ENCODE measurements at regions not wholly inside any gene's neighbourhood (a gene's known extent, or its start where the extent isn't known, plus 50 kb on each side); places are given as distances from the start of the nearest gene placed in this dataset.

DNA sequence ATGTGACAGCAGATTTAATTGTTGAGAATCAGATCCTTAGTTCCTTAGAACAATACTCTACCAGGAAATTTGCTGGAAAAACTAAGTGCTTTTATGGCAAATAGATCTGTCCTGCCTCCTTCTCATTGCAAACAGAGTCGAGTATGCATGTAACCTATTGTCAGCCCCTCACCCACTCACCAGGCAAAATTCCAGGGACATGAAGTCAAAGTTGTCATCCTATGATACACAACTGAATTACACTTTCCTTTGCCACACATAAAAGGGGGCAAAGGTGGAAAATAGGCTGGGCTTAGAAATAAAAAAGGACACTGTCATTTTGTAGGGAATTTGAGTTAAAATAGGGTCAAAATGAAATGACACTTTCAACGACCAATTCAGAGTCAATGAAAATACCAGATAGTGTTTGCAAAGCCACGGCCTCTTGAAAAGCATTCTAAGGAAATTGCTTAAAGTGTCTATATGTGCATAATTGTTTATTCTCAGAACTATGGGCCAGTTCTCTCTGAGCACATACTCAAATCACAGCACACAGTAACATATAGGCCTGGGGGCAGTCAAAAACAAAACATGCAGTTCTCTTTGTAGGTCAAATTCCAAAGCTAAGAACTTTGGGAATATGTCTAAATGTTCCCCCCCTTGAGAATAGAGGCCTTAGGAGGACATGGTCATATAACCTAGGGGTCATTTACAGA lies 452.8 kb downstream of the NFIB start:
- ATAC-seq (no peak), DNase-seq (no peak)
- Mint-ChIP-seq H3K4me1 (no peaks in the 10 kb centered on the region), H3K4me3 (no peak overlapping the region), H3K9me3 (peaks cover 8 to 14% of the 10 kb centered on the region in 2 donors), H3K27me3 (no peaks in the 10 kb centered on the region), H3K27ac (no peak overlapping the region)

DNA sequence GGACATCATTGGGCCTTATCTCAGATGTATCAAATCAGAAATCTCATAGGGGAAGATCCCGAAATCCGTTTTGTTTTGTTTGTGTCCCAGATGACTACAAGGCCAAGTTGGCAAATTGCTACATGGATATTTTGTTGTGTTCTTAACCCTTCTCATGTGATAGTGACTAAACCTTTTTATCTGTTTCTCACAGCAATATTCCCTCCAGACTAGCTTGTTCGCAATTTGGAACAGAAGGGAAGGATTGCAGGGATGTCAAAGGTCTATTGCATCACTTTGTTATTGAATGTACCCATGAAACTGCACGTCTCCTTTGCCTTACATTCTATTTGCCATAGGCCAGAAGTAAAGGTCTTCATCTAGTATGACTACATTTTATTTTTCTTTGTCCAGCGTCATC lies 453.9 kb downstream of the NFIB start:
- Mint-ChIP-seq H3K27me3 (no peaks in the 10 kb centered on the region), H3K9me3 (peaks cover 8 to 14% of the 10 kb centered on the region in 2 donors), H3K4me3 (no peak overlapping the region), H3K27ac (no peak overlapping the region), H3K4me1 (no peaks in the 10 kb centered on the region)
- ATAC-seq (no peak), DNase-seq (no peak)

DNA sequence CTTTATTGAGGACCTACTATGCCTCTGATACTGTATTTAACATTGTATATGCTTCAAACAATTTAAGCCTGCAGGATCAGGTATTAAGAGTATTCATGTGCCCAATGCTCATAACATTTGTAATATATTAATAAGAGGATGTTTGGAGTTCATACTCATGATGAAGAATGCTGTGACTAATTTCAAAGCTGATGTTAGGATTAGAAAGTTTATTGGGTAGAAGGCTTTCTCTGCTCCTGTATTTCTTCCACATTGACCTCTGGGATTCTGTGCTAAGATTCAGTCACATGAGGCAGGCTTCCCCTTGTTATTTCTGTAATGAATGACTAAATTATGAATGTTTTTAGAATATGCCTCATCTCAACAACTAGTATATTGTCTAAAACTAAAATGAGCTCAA lies 456.4 kb downstream of the NFIB start:
- no peaks in the 10 kb centered on the region for H3K27me3 Mint-ChIP-seq
- H3K9me3 Mint-ChIP-seq = peaks cover 8 to 14% of the 10 kb centered on the region in 2 donors
- no peak for DNase-seq
- no peaks in the 10 kb centered on the region for H3K4me1 Mint-ChIP-seq
- no peak overlapping the region for H3K4me3 Mint-ChIP-seq
- H3K27ac Mint-ChIP-seq = no peak overlapping the region
- no peak for ATAC-seq

DNA sequence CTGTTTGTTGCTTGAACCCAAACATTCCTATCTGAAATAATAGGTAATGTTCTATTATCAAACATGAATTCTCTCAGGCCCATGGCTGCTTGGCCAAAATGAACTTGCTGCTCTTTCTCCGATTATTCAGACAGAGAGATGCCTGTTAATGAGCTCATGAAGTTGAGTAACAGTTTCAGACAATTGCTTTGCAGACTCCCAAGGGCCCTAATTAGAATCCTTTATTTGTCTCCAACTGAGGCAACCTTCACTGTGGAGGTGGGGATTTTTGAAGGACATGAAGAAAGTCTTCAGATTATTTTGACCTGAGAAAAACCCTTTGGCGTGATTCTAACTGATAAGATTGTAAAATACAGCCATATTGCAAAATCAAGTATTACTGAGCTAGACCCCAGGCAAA lies 466.7 kb downstream of the NFIB start:
- DNase-seq (no peak), ATAC-seq (no peak)
- H3K9me3 Mint-ChIP-seq = no peaks in the 10 kb centered on the region
- no peaks in the 10 kb centered on the region for H3K27me3 Mint-ChIP-seq
- no peak overlapping the region for H3K4me3 Mint-ChIP-seq
- H3K4me1 Mint-ChIP-seq = no peaks in the 10 kb centered on the region
- no peak overlapping the region for H3K27ac Mint-ChIP-seq

DNA sequence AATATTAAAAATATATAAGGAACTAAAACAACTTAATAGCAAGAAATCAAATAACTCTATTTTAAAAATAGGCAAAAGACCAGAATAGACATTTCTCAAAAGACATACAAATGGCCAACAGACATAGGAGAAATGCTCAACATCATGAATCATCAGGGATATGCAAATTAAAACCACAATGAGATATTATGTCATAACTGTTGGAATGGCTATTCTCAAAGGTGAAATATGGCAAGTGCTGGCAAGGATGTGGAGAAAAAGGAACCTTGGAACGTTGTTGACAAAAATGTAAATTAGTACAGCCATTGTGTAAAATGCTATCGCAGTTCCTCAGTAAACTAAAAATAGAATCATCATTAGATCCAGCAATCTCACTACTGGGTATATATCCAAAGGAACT lies 468.5 kb downstream of the NFIB start:
- Mint-ChIP-seq H3K4me1 (no peaks in the 10 kb centered on the region), H3K9me3 (no peaks in the 10 kb centered on the region), H3K27me3 (no peaks in the 10 kb centered on the region), H3K27ac (no peak overlapping the region), H3K4me3 (no peak overlapping the region)
- DNase-seq (no peak), ATAC-seq (no peak)

DNA sequence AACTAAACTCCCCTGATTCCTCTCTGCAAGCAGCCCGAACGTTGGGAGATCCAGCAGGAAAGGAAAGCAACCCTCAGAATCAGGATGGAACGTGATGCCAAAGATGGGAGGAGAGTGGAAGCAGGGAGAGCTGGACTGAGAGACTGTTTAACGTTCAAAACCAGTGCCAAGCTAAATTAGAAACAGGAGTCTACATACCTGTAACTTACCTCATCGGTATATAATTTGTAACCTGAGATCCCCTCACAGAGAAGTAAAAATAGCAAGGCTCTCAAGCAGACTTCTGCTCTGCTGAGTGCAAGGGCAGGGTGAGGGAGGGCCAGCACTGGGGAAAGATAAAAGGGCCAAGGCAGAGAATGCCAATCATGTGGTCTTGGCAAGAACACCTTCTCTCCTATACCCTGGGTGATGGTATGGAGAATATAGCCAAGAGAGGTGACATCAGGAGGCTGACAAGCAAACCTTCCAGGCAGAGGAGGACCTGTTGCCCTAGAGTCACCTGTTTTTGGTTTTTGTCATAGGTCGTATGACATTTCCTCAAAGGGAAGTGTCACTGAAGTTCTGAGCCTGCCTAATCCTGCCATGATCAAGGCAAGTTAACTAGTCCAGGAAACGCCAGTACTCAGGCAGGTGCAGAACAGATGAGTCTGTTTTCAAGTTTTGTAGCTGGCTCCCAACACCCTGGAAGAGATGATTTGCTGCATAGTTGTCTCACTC lies 472.0 kb downstream of the NFIB start:
- no peaks in the 10 kb centered on the region for H3K9me3 Mint-ChIP-seq
- DNase-seq (no peak), ATAC-seq (no peak)
- H3K4me3 Mint-ChIP-seq = no peak overlapping the region
- no peaks in the 10 kb centered on the region for H3K27me3 Mint-ChIP-seq
- H3K4me1 Mint-ChIP-seq = no peaks in the 10 kb centered on the region
- no peak overlapping the region for H3K27ac Mint-ChIP-seq

DNA sequence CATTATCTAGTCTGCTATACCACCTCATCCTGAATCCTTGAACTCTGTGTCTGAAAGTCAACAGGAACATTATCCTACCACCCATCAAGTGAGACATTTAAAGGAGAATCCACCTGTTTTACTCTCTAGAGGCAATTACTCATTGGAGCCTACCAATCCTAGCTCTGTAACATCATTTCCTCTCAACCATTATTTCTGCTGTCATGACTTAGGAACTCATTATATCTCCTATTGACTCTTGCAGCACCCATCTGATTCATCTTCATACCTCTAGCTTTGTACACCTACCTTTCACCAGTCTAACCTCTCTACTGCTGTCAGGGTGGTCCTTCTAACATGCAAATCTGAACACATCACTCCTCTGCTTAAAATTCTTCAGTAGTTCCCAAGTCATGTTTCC lies 481.5 kb downstream of the NFIB start:
- ATAC-seq (no peak), DNase-seq (no peak)
- H3K4me1 Mint-ChIP-seq = no peaks in the 10 kb centered on the region
- H3K4me3 Mint-ChIP-seq = no peak overlapping the region
- H3K9me3 Mint-ChIP-seq = peaks cover 17 to 19% of the 10 kb centered on the region in 2 donors
- H3K27me3 Mint-ChIP-seq = no peaks in the 10 kb centered on the region
- H3K27ac Mint-ChIP-seq = no peak overlapping the region

DNA sequence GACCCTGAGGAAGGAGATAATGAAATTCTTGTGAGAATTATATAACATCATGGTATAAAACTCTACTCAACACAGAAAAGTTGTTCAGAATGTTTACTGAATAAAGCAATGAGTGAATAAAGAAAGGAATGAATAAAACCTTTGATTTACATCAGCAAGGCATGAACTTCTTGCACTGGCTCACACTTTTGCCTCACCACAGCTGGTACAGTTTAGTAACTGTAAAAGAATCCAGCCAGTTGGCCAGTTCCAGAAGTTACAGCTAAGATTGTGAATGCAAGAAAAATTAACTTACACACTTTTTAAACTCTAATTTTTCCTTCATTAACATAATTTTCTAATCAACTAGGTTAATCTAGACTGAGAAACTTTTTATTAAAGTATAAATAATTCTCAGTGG lies 490.9 kb downstream of the NFIB start:
- no peak for ATAC-seq
- peaks cover 15 to 21% of the 10 kb centered on the region in 2 donors for H3K9me3 Mint-ChIP-seq
- no peaks in the 10 kb centered on the region for H3K27me3 Mint-ChIP-seq
- no peak for DNase-seq
- no peak overlapping the region for H3K27ac Mint-ChIP-seq
- H3K4me3 Mint-ChIP-seq = no peak overlapping the region
- H3K4me1 Mint-ChIP-seq = no peaks in the 10 kb centered on the region

DNA sequence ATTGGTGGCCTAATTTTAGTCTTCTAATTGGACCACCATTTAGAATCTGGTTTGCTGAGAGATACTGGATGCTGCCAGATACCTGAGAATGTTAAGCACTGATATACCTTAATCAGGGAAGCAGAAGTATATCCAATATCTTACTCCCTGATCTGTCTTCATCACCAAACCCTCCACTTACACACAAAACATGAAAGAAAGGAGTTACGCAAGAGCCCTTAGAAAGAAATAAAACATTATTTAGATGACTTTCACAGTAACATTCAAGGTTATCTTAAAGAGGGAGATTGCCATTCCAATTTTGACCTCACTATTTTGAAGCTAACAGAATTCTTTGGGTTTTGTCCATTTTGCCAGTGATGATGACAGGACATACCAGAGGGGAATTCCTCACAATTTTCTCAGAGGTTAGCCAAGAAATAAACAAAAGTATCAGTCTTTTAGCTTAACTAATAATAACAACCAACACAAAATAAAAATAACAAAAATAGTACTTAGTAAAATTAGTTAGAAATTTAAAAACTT lies 496.1 kb downstream of the NFIB start:
- no peaks in the 10 kb centered on the region for H3K4me1 Mint-ChIP-seq
- no peak overlapping the region for H3K27ac Mint-ChIP-seq
- ATAC-seq (no peak), DNase-seq (no peak)
- no peak overlapping the region for H3K4me3 Mint-ChIP-seq
- peaks cover 26 to 28% of the 10 kb centered on the region in 2 donors for H3K9me3 Mint-ChIP-seq
- no peaks in the 10 kb centered on the region for H3K27me3 Mint-ChIP-seq

DNA sequence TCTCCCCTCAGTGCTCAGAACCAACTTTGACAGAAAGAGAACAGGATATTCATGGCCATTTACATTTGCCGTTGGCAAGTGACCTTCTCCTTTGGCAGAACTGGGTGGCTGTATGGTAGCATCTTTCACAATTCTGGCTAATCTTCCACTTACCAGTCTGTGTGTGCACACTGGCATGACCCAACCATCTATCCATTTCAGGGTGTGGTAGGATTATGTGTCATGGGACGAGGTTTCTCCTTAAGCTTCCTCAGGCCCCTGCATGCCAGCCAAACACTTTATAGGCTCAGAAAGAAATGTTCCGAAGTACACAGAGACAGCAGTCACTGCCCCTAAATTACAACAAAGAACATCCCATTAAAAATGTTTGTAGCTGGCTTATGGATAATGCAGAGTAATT lies 497.1 kb downstream of the NFIB start:
- ATAC-seq (no peak), DNase-seq (no peak)
- Mint-ChIP-seq H3K9me3 (peaks cover 21 to 26% of the 10 kb centered on the region in 2 donors), H3K4me1 (no peaks in the 10 kb centered on the region), H3K4me3 (no peak overlapping the region), H3K27ac (no peak overlapping the region), H3K27me3 (no peaks in the 10 kb centered on the region)

DNA sequence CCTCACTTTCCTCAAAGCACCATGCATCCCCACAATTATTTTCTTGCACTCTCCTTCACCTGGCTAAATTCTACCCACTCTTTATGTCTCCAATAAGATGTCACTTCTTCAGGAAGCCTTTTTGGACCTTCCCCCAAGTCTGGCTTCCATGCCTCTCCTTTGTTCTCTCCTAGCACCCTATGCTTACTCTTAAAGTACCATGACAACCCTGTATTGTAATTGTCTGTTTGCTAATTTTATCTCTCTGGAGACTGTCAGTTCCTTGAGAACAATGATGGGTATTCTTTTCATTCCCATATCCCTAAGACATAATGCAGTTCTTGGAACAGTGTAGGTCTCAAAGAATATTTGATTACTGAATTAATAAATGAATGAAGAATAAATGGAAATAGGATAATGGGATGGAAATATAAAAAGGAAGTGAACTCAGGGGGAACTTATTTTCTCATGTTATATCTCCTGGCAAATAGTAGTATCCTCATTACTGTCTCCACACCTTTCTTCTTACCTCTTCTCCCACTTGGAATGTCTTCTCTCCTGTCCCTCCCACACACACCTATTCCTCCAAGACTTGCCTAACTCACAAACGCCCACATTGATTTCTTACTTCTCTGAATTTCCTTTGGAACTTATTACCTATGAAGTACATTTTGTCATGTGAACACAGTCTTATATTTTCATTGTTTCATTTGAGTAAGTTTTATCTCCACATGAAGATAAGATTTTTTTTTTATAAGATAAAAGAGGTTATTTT lies 499.1 kb downstream of the NFIB start:
- no peaks in the 10 kb centered on the region for H3K27me3 Mint-ChIP-seq
- no peak for DNase-seq
- H3K4me1 Mint-ChIP-seq = no peaks in the 10 kb centered on the region
- H3K27ac Mint-ChIP-seq = no peak overlapping the region
- no peak for ATAC-seq
- H3K4me3 Mint-ChIP-seq = no peak overlapping the region
- H3K9me3 Mint-ChIP-seq = peaks cover 7 to 16% of the 10 kb centered on the region in 2 donors

DNA sequence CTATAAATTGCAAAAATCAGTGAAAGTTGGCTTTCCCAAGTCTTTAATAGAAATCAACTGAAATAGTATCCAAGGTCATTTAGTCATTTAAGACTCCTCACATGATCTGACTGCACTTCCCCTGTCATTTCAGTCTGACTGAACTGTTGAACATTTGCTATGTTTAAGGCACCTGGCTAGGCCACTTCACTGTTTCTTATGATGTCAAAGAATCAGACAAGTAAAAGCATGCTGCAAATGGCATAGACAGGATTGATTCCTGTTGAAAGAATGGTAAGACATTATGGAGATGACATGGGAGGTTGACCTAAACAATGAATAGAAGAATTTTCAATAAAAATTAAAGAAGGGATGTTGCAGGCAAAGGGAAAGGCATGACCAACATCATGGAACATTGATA lies 502.1 kb downstream of the NFIB start:
- ATAC-seq (no peak), DNase-seq (no peak)
- H3K27me3 Mint-ChIP-seq = no peaks in the 10 kb centered on the region
- peaks cover 7 to 17% of the 10 kb centered on the region in 2 donors for H3K9me3 Mint-ChIP-seq
- H3K4me3 Mint-ChIP-seq = no peak overlapping the region
- no peaks in the 10 kb centered on the region for H3K4me1 Mint-ChIP-seq
- no peak overlapping the region for H3K27ac Mint-ChIP-seq

DNA sequence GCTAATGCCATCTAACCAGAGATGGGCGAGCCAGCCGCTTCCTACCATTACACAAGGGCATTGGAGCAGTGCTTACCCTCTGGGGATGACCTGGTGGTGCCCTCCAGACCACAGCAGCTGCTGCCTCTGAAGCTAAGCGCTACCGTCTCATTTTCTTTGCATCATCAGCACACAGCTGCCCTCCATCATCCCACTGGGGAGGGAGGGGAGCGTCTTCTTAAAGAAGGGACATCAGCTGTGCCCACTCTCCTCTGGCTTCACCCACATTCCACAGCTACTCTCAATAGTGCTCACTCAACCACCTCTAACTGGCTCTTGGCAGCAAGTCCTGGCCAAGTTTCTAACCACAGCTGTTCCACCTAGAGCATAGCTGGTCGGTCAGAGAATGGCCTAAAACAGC lies 503.4 kb downstream of the NFIB start:
- no peak overlapping the region for H3K27ac Mint-ChIP-seq
- no peak for ATAC-seq
- DNase-seq = no peak
- H3K4me3 Mint-ChIP-seq = no peak overlapping the region
- no peaks in the 10 kb centered on the region for H3K4me1 Mint-ChIP-seq
- no peaks in the 10 kb centered on the region for H3K27me3 Mint-ChIP-seq
- H3K9me3 Mint-ChIP-seq = peaks cover 7 to 17% of the 10 kb centered on the region in 2 donors

DNA sequence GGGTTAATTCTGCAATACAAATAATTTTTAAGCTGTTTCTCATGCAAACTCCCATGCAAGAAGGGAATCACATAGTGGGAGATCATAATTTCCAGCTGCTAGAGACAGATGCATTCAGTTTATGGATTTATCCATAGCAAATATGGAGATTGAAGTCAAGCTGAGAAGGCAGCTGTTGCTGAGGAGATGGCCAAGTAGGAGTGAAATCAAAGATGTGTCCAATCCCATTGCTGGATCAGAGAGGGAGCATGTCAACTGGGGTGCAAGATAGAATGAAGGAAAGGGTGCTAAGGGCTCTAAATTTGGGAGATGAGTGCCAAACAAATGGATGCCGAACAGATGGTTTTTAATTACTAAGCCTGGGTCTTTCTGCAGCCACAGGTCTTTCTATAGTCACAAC lies 504.5 kb downstream of the NFIB start:
- Mint-ChIP-seq H3K27ac (no peak overlapping the region), H3K27me3 (no peaks in the 10 kb centered on the region), H3K4me3 (no peak overlapping the region), H3K9me3 (peaks cover 3 to 9% of the 10 kb centered on the region in 2 donors), H3K4me1 (no peaks in the 10 kb centered on the region)
- DNase-seq = no peak
- ATAC-seq = no peak

DNA sequence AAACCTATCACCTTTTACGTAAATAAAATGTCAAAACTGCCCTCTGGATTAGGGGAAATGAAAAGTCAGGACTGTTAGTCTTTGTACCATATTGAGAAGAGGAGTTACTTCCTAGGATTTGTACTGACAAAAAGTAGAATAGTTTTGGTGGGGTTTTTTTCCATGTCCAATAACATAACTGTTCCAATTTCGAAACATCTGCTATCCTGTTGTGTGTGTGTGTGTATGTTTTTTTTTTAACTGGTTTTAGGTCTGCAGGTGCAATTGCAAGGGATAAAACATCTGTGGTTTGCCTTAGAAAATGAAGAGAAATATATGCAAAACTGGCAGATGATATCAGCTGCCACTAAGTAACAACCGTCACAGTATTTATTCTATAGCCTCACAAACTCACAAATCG lies 506.8 kb downstream of the NFIB start:
- Mint-ChIP-seq H3K9me3 (peaks cover 0 to 6% of the 10 kb centered on the region in 2 donors), H3K4me3 (no peak overlapping the region), H3K27ac (no peak overlapping the region), H3K4me1 (no peaks in the 10 kb centered on the region), H3K27me3 (no peaks in the 10 kb centered on the region)
- DNase-seq (no peak), ATAC-seq (no peak)

DNA sequence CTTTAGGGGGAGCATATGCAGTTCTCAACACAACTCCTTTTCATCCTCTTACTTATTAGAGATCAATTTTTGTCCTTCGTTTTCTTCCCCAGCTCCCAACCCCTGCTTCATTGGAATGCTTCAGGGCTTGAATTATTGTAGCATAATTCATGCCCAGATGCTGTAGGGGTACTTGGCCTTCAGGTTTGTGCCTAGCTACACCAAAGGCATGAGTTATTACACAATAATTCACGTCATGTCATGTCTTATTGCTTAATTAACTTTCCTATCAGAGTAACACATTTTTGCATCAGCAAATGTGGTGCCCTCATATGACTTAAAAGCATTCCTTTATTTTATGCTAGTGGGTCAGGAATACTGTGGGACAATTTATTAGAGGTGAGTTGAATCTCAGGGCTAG lies 507.2 kb downstream of the NFIB start:
- Mint-ChIP-seq H3K4me1 (no peaks in the 10 kb centered on the region), H3K27me3 (no peaks in the 10 kb centered on the region), H3K9me3 (peaks cover 0 to 6% of the 10 kb centered on the region in 2 donors), H3K4me3 (no peak overlapping the region), H3K27ac (no peak overlapping the region)
- ATAC-seq (no peak), DNase-seq (no peak)

Data from stimulated activated naive CD8-positive, alpha-beta T cell treated with anti-CD3 and anti-CD28 coated beads, Interleukin-15, amount 100 ng/mL, for 72 hours (primary cell).